Panc1 (cell line): ENCODE measurements at regions not wholly inside any gene's neighbourhood (a gene's known extent, or its start where the extent isn't known, plus 50 kb on each side); places are given as distances from the start of the nearest gene placed in this dataset.

Experiments used
- ATAC-seq: fragments of 200-7000 bp; cut with Tn5 transposase; 2 replicates; pipeline ENCODE4 v1.9.1; 2020; ENCODE audit warnings: mild to moderate bottlenecking, moderate library complexity
- BruUV-seq: library from RNA; stranded (reverse); fragments of 400-500 nt; replicated peaks from 2 replicates; lab custom pipeline; 2021; lab: Mats Ljungman, UMichigan
- CTCF ChIA-PET: fragments of 300-600 bp; sonication (Branson Sonifier 250); formaldehyde crosslinking; loops from one replicate; lab custom pipeline; 2022; ENCODE audit warnings: antibody characterized with exemption; lab: Charles Lee
- POLR2A ChIA-PET: fragments of 300-600 bp; sonication (Branson Sonifier 250); formaldehyde crosslinking; loops from one replicate; lab custom pipeline; 2022; ENCODE audit warnings: antibody characterized with exemption; lab: Charles Lee
- DNase-seq: peaks from one replicate; pipeline ENCODE4 v3.0.0-alpha.2; 2010; ENCODE audit warnings: low read depth, low spot score
- H3K27ac ChIP-seq: 2 replicates; pipeline ENCODE4 v1.5.1; 2011; ENCODE audit warnings: mild to moderate bottlenecking, low read length, inconsistent platforms
- H3K27me3 ChIP-seq: fragments of 200-500 bp; sonication (Bioruptor generic); 2 replicates; pipeline ENCODE4 v1.6.0; 2014; ENCODE audit warnings: low read length, inconsistent platforms; ENCODE audit not compliant: control insufficient read depth, insufficient read depth
- H3K36me3 ChIP-seq: fragments of 200-500 bp; sonication (Bioruptor generic); 2 replicates; pipeline ENCODE4 v1.5.1; 2014; ENCODE audit warnings: inconsistent platforms, mild to moderate bottlenecking, low read length, moderate library complexity; ENCODE audit not compliant: control insufficient read depth, insufficient read depth
- H3K4me1 ChIP-seq: 2 replicates; pipeline ENCODE4 v1.5.1; 2011; ENCODE audit warnings: inconsistent platforms, mild to moderate bottlenecking, low read length, moderate library complexity; ENCODE audit not compliant: control insufficient read depth, insufficient read depth
- H3K4me3 ChIP-seq, 2 experiments: 2 replicates each; pipeline ENCODE4 v1.5.1; 2011 to 2012; ENCODE audit warnings: low read depth in 2 of 2, low read length in 2 of 2, mild to moderate bottlenecking in 2 of 2, inconsistent platforms in 1 of 2, moderate library complexity in 1 of 2
- H3K9me3 ChIP-seq: fragments of 200-500 bp; sonication (Bioruptor generic); 2 replicates; pipeline ENCODE4 v1.5.1; 2014; ENCODE audit warnings: low read depth, mild to moderate bottlenecking, inconsistent platforms, low read length, moderate library complexity; ENCODE audit not compliant: control insufficient read depth, insufficient read depth
- POLR2AphosphoS5 ChIP-seq: IDR thresholded peaks from 2 replicates; pipeline ENCODE4 v1.6.1; 2012; ENCODE audit warnings: mild to moderate bottlenecking, low read depth, low read length, moderate library complexity
- SIN3A ChIP-seq: IDR thresholded peaks from 2 replicates; pipeline ENCODE4 v1.6.1; 2012; ENCODE audit warnings: low read depth, mild to moderate bottlenecking, low read length, moderate library complexity, borderline replicate concordance; ENCODE audit not compliant: insufficient read depth
- TCF7L2 ChIP-seq: IDR thresholded peaks from 2 replicates; pipeline ENCODE4 v1.6.1; 2011; ENCODE audit warnings: mild to moderate bottlenecking, low read depth, low read length, inconsistent platforms
- in situ Hi-C: cut with HindIII; loops from 2 replicates; pipeline ENCODE4 v1.10.0; 2016; ENCODE audit warnings: low sequenced_read_pairs, low pct_unique_long_range_greater_than_20kb
- intact Hi-C: fragments of 100-400 bp; cut with micrococcal nuclease; formaldehyde crosslinking; loops from one replicate; pipeline ENCODE4 v1.10.0; 2022; ENCODE audit not compliant: unreplicated experiment
- TF ChIP-seq, protein P1 (sequence below), 2 experiments: IDR thresholded peaks; 2 replicates each; pipeline ENCODE4 v1.6.1; 2011 to 2012; ENCODE audit warnings: low read depth in 2 of 2, control low read depth in 1 of 2, low read length in 1 of 2, mild to moderate bottlenecking in 1 of 2, moderate library complexity in 1 of 2; ENCODE audit not compliant: insufficient read depth in 1 of 2
- TF ChIP-seq, protein P2 (sequence below): fragments of 450-650 bp; IDR thresholded peaks from 2 replicates; pipeline ENCODE4 v1.5.1; 2017; ENCODE audit warnings: mild to moderate bottlenecking

DNA sequence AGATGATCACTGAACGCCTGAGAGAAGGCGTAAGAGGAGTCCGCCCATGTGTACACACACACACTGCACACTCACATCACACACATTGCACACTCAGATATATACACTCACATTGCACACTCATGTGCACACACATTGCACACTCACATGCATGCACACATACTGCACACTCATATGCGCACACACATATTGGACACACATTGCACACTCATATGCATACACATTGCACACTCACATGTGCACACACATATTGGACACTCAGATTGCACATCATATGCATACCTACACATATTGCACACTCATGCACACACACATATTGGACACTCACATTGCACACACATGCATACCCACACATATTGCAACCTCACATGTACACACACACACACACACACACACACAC is 163.2 kb downstream of the WSCD1 start:
- in situ Hi-C loops, result no loop called here
- Histone ChIP-seq H3K27ac (no peak overlapping the region), H3K4me3 (no peak overlapping the region), H3K9me3 (no peaks in the 10 kb centered on the region), H3K36me3 (no peaks in the 10 kb centered on the region), H3K4me1 (no peaks in the 10 kb centered on the region), H3K27me3 (no peaks in the 10 kb centered on the region)
- ChIA-PET POLR2A (no interaction called here), CTCF (no interaction called here)
- DNase-seq (no peak), ATAC-seq (no peak)
- BruUV-seq, result no TSS peak
- intact Hi-C loops, result no loop called here
- no peak for TF ChIP-seq POLR2AphosphoS5
- TF ChIP-seq SIN3A, result no peak
- no peak for TF ChIP-seq TCF7L2
- TF ChIP-seq, protein P1, sequence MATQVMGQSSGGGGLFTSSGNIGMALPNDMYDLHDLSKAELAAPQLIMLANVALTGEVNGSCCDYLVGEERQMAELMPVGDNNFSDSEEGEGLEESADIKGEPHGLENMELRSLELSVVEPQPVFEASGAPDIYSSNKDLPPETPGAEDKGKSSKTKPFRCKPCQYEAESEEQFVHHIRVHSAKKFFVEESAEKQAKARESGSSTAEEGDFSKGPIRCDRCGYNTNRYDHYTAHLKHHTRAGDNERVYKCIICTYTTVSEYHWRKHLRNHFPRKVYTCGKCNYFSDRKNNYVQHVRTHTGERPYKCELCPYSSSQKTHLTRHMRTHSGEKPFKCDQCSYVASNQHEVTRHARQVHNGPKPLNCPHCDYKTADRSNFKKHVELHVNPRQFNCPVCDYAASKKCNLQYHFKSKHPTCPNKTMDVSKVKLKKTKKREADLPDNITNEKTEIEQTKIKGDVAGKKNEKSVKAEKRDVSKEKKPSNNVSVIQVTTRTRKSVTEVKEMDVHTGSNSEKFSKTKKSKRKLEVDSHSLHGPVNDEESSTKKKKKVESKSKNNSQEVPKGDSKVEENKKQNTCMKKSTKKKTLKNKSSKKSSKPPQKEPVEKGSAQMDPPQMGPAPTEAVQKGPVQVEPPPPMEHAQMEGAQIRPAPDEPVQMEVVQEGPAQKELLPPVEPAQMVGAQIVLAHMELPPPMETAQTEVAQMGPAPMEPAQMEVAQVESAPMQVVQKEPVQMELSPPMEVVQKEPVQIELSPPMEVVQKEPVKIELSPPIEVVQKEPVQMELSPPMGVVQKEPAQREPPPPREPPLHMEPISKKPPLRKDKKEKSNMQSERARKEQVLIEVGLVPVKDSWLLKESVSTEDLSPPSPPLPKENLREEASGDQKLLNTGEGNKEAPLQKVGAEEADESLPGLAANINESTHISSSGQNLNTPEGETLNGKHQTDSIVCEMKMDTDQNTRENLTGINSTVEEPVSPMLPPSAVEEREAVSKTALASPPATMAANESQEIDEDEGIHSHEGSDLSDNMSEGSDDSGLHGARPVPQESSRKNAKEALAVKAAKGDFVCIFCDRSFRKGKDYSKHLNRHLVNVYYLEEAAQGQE (IDR thresholded peaks at IDR 0.05; ENCODE audit: insufficient read depth in 1 of 2, low read depth in 2 of 2, low read length in 1 of 2), result no peak
- TF ChIP-seq, protein P2, sequence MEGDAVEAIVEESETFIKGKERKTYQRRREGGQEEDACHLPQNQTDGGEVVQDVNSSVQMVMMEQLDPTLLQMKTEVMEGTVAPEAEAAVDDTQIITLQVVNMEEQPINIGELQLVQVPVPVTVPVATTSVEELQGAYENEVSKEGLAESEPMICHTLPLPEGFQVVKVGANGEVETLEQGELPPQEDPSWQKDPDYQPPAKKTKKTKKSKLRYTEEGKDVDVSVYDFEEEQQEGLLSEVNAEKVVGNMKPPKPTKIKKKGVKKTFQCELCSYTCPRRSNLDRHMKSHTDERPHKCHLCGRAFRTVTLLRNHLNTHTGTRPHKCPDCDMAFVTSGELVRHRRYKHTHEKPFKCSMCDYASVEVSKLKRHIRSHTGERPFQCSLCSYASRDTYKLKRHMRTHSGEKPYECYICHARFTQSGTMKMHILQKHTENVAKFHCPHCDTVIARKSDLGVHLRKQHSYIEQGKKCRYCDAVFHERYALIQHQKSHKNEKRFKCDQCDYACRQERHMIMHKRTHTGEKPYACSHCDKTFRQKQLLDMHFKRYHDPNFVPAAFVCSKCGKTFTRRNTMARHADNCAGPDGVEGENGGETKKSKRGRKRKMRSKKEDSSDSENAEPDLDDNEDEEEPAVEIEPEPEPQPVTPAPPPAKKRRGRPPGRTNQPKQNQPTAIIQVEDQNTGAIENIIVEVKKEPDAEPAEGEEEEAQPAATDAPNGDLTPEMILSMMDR, result no peak

DNA sequence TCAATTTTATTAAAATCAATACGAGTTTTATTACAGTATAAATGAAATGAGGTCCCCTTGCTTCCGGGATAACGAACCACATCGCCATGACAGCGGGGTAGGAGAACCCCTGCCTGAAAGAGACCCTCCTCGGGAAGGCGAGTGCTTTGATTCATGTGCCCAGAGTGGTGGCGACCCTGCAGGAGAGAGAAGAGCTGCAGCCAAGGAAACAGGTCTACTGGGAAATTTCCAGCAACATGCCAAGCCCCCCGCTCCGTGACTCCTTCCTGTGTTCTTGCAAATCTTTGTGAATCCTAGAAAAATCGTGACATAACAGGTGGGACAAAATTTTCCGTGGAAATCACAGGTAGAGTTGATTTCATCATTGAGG is 162.5 kb downstream of the WSCD1 start:
- Histone ChIP-seq H3K36me3 (no peaks in the 10 kb centered on the region), H3K4me1 (no peaks in the 10 kb centered on the region), H3K27me3 (no peaks in the 10 kb centered on the region), H3K27ac (no peak overlapping the region), H3K9me3 (no peaks in the 10 kb centered on the region), H3K4me3 (no peak overlapping the region)
- DNase-seq (no peak), ATAC-seq (no peak)
- CTCF ChIA-PET, result no interaction called here
- BruUV-seq, result no TSS peak
- TF ChIP-seq TCF7L2, result no peak
- TF ChIP-seq, protein P2, result no peak
- no peak for TF ChIP-seq POLR2AphosphoS5
- TF ChIP-seq, protein P1 (IDR thresholded peaks at IDR 0.05; ENCODE audit: insufficient read depth in 1 of 2, low read depth in 2 of 2, low read length in 1 of 2), result no peak
- no peak for TF ChIP-seq SIN3A
- in situ Hi-C loops, result no loop called here
- POLR2A ChIA-PET, result no interaction called here
- intact Hi-C loops, result no loop called here
